H1 (cell line): ENCODE measurements at regions not wholly inside any gene's neighbourhood (a gene's known extent, or its start where the extent isn't known, plus 50 kb on each side); places are given as distances from the start of the nearest gene placed in this dataset.
A peak's percentile ranks its signal among the peaks of the same experiment; 100 is the strongest.

ENCODE experiments used
- CTCF ChIA-PET: fragments of 300-600 bp; sonication (Branson Sonifier 250); formaldehyde crosslinking; loops from one replicate; lab custom pipeline; 2021; ENCODE audit not compliant: partially characterized antibody; lab: Charles Lee
- POLR2A ChIA-PET: fragments of 300-600 bp; sonication (Branson Sonifier 250); formaldehyde crosslinking; loops from one replicate; lab custom pipeline; 2021; ENCODE audit warnings: inconsistent platforms; ENCODE audit not compliant: partially characterized antibody; lab: Charles Lee
- DNase-seq, 2 experiments: peaks; one replicate each; pipeline versions ENCODE4 v3.0.0 to v3.0.0-alpha.2; 2010 to 2022; ENCODE audit warnings: low spot score in 2 of 2, low read depth in 1 of 2, mixed read lengths in 1 of 2
- FAIRE-seq: peaks from 2 replicates; lab custom pipeline; 2011; peaks lifted over from hg19 to GRCh38; lab: Jason Lieb, UNC
- H2AFZ ChIP-seq: 2 replicates; pipeline ENCODE4 v1.8.1; 2012; ENCODE audit warnings: low read length, inconsistent platforms
- H2AK5ac ChIP-seq: 2 replicates; pipeline ENCODE4 v1.6.1; 2013; ENCODE audit warnings: low read depth, low read length
- H2BK120ac ChIP-seq: replicated peaks from 2 replicates; pipeline ENCODE3; 2013; ENCODE audit warnings: low read depth, low read length, inconsistent platforms
- H2BK12ac ChIP-seq: 2 replicates; pipeline ENCODE4 v1.6.1; 2013; ENCODE audit warnings: low read depth, low read length
- H2BK15ac ChIP-seq: 2 replicates; pipeline ENCODE4 v1.6.1; 2013; ENCODE audit warnings: low read length
- H2BK20ac ChIP-seq: 2 replicates; pipeline ENCODE4 v1.6.1; 2013; ENCODE audit warnings: low read length
- H2BK5ac ChIP-seq: 2 replicates; pipeline ENCODE4 v1.6.1; 2013; ENCODE audit warnings: low read depth, low read length
- H3K14ac ChIP-seq: 2 replicates; pipeline ENCODE4 v1.6.1; 2013; ENCODE audit warnings: inconsistent platforms; ENCODE audit not compliant: insufficient read length
- H3K18ac ChIP-seq: 2 replicates; pipeline ENCODE4 v1.6.1; 2013; ENCODE audit warnings: low read length; ENCODE audit errors: extremely low read depth
- H3K23ac ChIP-seq: 2 replicates; pipeline ENCODE4 v1.6.1; 2013; ENCODE audit warnings: inconsistent platforms; ENCODE audit not compliant: insufficient read length
- H3K23me2 ChIP-seq: 2 replicates; pipeline ENCODE4 v1.6.1; 2013; ENCODE audit warnings: low read depth, low read length
- H3K27ac ChIP-seq: 2 replicates; pipeline ENCODE4 v1.6.1; 2011; ENCODE audit warnings: low read depth, low read length, inconsistent platforms
- H3K27me3 ChIP-seq, 4 experiments: replicated peaks in 1 of 4; 1 replicate in 1 of 4; 2 replicates in 3 of 4; pipeline versions ENCODE4 v1.6.1 to v1.8.1; 2011 to 2013; ENCODE audit warnings: low read length in 3 of 4, mild to moderate bottlenecking in 3 of 4, inconsistent platforms in 2 of 4, mixed read lengths in 2 of 4, moderate library complexity in 1 of 4; ENCODE audit not compliant: control insufficient read depth in 3 of 4, insufficient read depth in 3 of 4; ENCODE audit errors: extremely low read depth in 1 of 4
- H3K36me3 ChIP-seq, 4 experiments: 2 replicates each; pipeline versions ENCODE4 v1.6.1 to v1.8.1; 2011 to 2013; ENCODE audit warnings: mild to moderate bottlenecking in 4 of 4, low read length in 3 of 4, moderate library complexity in 2 of 4, control low read depth in 1 of 4, inconsistent platforms in 1 of 4; ENCODE audit not compliant: insufficient read depth in 4 of 4, control insufficient read depth in 2 of 4
- H3K4ac ChIP-seq: replicated peaks from 2 replicates; pipeline ENCODE3; 2013; ENCODE audit warnings: low read length, low read depth, mixed read lengths, inconsistent platforms; ENCODE audit not compliant: insufficient read length
- H3K4me1 ChIP-seq, 4 experiments: replicated peaks in 1 of 4; 1 replicate in 1 of 4; 2 replicates in 3 of 4; pipeline versions ENCODE4 v1.6.1 to v1.8.1; 2011 to 2013; ENCODE audit warnings: low read length in 3 of 4, inconsistent platforms in 2 of 4, mixed read lengths in 1 of 4; ENCODE audit not compliant: insufficient read depth in 4 of 4, control insufficient read depth in 3 of 4
- H3K4me2 ChIP-seq, 2 experiments: 2 replicates each; pipeline versions ENCODE4 v1.6.1 to v1.8.1; 2011 to 2013; ENCODE audit warnings: low read depth in 2 of 2, low read length in 2 of 2, control low read depth in 1 of 2, inconsistent platforms in 1 of 2, mild to moderate bottlenecking in 1 of 2; ENCODE audit not compliant: insufficient read depth in 1 of 2
- H3K4me3 ChIP-seq, 4 experiments: fragments of 200-600, 300-600 bp in 1 of 4; sonication (generic), shearing (Covaris generic), sonication (Bioruptor Twin) in 1 of 4; 2 replicates each; pipeline versions ENCODE4 v1.5.1 to v1.8.1; 2011 to 2016; ENCODE audit warnings: low read length in 4 of 4, low read depth in 3 of 4, control low read depth in 2 of 4, inconsistent platforms in 2 of 4, mild to moderate bottlenecking in 2 of 4, mixed read lengths in 1 of 4, moderate library complexity in 1 of 4; ENCODE audit not compliant: insufficient read depth in 2 of 4; ENCODE audit errors: extremely low read depth in 1 of 4
- H3K56ac ChIP-seq: replicated peaks from 2 replicates; pipeline ENCODE3; 2013; ENCODE audit warnings: low read depth, mild to moderate bottlenecking, mixed read lengths, low read length, inconsistent platforms; ENCODE audit not compliant: insufficient read length
- H3K79me1 ChIP-seq: 2 replicates; pipeline ENCODE4 v1.6.1; 2013; ENCODE audit warnings: low read depth, low read length, control low read depth
- H3K79me2 ChIP-seq, 2 experiments: 2 replicates each; pipeline versions ENCODE4 v1.6.1 to v1.8.1; 2012 to 2013; ENCODE audit warnings: low read length in 2 of 2, mild to moderate bottlenecking in 2 of 2, inconsistent platforms in 1 of 2; ENCODE audit not compliant: insufficient read depth in 2 of 2, control insufficient read depth in 1 of 2
- H3K9ac ChIP-seq, 4 experiments: replicated peaks in 1 of 4; 1 replicate in 1 of 4; 2 replicates in 3 of 4; pipeline versions ENCODE4 v1.6.1 to v1.8.1; 2011 to 2013; ENCODE audit warnings: low read depth in 3 of 4, low read length in 3 of 4, control low read depth in 2 of 4, mild to moderate bottlenecking in 2 of 4, moderate library complexity in 2 of 4, inconsistent platforms in 1 of 4; ENCODE audit errors: extremely low read depth in 1 of 4
- H3K9me3 ChIP-seq, 2 experiments: 2 replicates each; pipeline versions ENCODE4 v1.6.1 to v1.8.1; 2012 to 2013; ENCODE audit warnings: mild to moderate bottlenecking in 2 of 2, moderate library complexity in 2 of 2, control low read depth in 1 of 2, inconsistent platforms in 1 of 2, low read depth in 1 of 2, low read length in 1 of 2, mixed read lengths in 1 of 2; ENCODE audit not compliant: insufficient read depth in 2 of 2
- H4K20me1 ChIP-seq, 2 experiments: replicated peaks in 1 of 2; 2 replicates each; pipeline versions ENCODE3 to v1.8.1; 2011 to 2013; ENCODE audit warnings: inconsistent platforms in 2 of 2, low read length in 2 of 2, mild to moderate bottlenecking in 1 of 2; ENCODE audit not compliant: insufficient read depth in 2 of 2, control insufficient read depth in 1 of 2
- H4K5ac ChIP-seq: 2 replicates; pipeline ENCODE4 v1.6.1; 2013; ENCODE audit warnings: low read length, low read depth, mixed read lengths, inconsistent platforms; ENCODE audit not compliant: insufficient read length
- H4K8ac ChIP-seq: 2 replicates; pipeline ENCODE4 v1.8.0; 2013; ENCODE audit warnings: mild to moderate bottlenecking, moderate library complexity, low read length, inconsistent platforms; ENCODE audit not compliant: insufficient read depth; ENCODE audit errors: extremely low read depth
- H4K91ac ChIP-seq: replicated peaks from 2 replicates; pipeline ENCODE3; 2013; ENCODE audit warnings: low read length, mixed read lengths, inconsistent platforms; ENCODE audit not compliant: insufficient read length
- KDM4A ChIP-seq: IDR thresholded peaks from one replicate; pipeline ENCODE4 v1.7.1; 2012; ENCODE audit warnings: low read depth, mild to moderate bottlenecking, moderate library complexity, low read length, inconsistent platforms; ENCODE audit not compliant: severe bottlenecking
- KDM5A ChIP-seq: fragments of 200-600 bp; IDR thresholded peaks from 2 replicates; pipeline ENCODE4 v1.7.1; 2012; ENCODE audit warnings: mild to moderate bottlenecking, low read length, inconsistent platforms, mixed read lengths
- SRF ChIP-seq: IDR thresholded peaks from 2 replicates; pipeline ENCODE4 v1.6.1; 2011; ENCODE audit warnings: mild to moderate bottlenecking, low read depth, low read length, moderate library complexity
- WGBS, 2 experiments: shearing (Covaris generic) in 1 of 2; methylation state at CpG; one replicate each; pipeline versions ENCODE4 v1.1.6 to v1.1.7; 2013 to 2015; ENCODE audit warnings: low lambda C conversion rate in 2 of 2, mixed read lengths in 2 of 2, inconsistent platforms in 1 of 2, low coverage in 1 of 2, missing lambda C conversion rate in 1 of 2; ENCODE audit not compliant: insufficient replicate concordance in 2 of 2, insufficient coverage in 1 of 2, insufficient read length in 1 of 2; ENCODE audit errors: extremely low coverage in 1 of 2, missing lambda C conversion rate in 1 of 2; 5-methylcytosine and 5-hydroxymethylcytosine counted together
- TF ChIP-seq, protein P1 (sequence below), 3 experiments: IDR thresholded peaks; 1 replicate in 2 of 3; 2 replicates in 1 of 3; pipeline versions ENCODE4 v1.5.1 to v1.6.1; 2011; ENCODE audit warnings: low read length in 3 of 3, mild to moderate bottlenecking in 3 of 3, inconsistent platforms in 2 of 3, low read depth in 1 of 3, moderate library complexity in 1 of 3; ENCODE audit not compliant: insufficient read depth in 1 of 3; ENCODE audit errors: control extremely low read depth in 1 of 3
- TF ChIP-seq, protein P2 (sequence below): IDR thresholded peaks from 2 replicates; pipeline ENCODE4 v1.6.1; 2011; ENCODE audit warnings: low read depth, mild to moderate bottlenecking, low read length; ENCODE audit not compliant: insufficient read depth

DNA sequence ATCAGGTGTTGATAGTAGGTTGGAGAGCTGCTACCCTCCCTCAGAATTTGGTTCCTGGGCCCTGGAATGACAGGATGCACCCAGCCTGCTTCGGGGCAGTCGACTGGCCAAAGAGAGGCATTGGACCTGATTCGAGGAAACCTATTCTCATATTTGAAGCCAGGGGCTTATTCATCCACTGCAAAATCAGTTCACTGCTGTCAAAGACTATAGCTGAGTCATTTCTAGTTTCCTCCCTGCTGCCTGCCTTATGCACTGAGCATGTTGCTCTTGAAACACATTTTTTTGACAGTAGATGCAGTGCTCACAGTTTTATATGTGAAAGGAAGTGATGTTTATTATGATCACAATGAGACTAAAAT lies 565.4 kb downstream of the ETS1 start:
- Histone ChIP-seq H4K91ac (no peak overlapping the region), H2BK12ac (no peak overlapping the region), H2AFZ (0 out of 2 replicates have a peak overlapping the region, but pooled peaks have one; percentile 31), H3K4me2 (no peak overlapping the region), H4K20me1 (no peaks in the 10 kb centered on the region), H3K14ac (no peak overlapping the region), H3K56ac (no peak overlapping the region), H2BK15ac (no peak overlapping the region), H4K5ac (no peak overlapping the region), H2AK5ac (no peak overlapping the region), H3K9me3 (no peaks in the 10 kb centered on the region), H3K9ac (no peak overlapping the region), H3K23ac (no peak overlapping the region), H3K23me2 (no peaks in the 10 kb centered on the region; the same call in 1 of the 2 replicates), H3K79me2 (no peaks in the 10 kb centered on the region), H2BK120ac (no peak overlapping the region), H2BK5ac (no peak overlapping the region), H3K27me3 (peaks cover 0 to 1% (median 0%) of the 10 kb centered on the region in 4 experiments; a peak in 1 of 7 replicates), H3K79me1 (no peaks in the 10 kb centered on the region), H3K18ac (no peak overlapping the region), H3K36me3 (no peaks in the 10 kb centered on the region), H4K8ac (no peak overlapping the region), H3K4me1 (no peaks in the 10 kb centered on the region), H3K27ac (no peak overlapping the region), H3K4ac (no peak overlapping the region), H2BK20ac (no peak overlapping the region), H3K4me3 (no peak overlapping the region)
- POLR2A ChIA-PET: no interaction called here
- TF ChIP-seq, protein P1, sequence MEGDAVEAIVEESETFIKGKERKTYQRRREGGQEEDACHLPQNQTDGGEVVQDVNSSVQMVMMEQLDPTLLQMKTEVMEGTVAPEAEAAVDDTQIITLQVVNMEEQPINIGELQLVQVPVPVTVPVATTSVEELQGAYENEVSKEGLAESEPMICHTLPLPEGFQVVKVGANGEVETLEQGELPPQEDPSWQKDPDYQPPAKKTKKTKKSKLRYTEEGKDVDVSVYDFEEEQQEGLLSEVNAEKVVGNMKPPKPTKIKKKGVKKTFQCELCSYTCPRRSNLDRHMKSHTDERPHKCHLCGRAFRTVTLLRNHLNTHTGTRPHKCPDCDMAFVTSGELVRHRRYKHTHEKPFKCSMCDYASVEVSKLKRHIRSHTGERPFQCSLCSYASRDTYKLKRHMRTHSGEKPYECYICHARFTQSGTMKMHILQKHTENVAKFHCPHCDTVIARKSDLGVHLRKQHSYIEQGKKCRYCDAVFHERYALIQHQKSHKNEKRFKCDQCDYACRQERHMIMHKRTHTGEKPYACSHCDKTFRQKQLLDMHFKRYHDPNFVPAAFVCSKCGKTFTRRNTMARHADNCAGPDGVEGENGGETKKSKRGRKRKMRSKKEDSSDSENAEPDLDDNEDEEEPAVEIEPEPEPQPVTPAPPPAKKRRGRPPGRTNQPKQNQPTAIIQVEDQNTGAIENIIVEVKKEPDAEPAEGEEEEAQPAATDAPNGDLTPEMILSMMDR (IDR thresholded peaks at IDR 0.05; ENCODE audit: control extremely low read depth in 1 of 3, insufficient read depth in 1 of 3, low read depth in 1 of 3, low read length in 3 of 3): no peak
- no peak for TF ChIP-seq KDM4A
- TF ChIP-seq, protein P2, sequence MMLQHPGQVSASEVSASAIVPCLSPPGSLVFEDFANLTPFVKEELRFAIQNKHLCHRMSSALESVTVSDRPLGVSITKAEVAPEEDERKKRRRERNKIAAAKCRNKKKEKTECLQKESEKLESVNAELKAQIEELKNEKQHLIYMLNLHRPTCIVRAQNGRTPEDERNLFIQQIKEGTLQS: no peak
- no peak for TF ChIP-seq KDM5A
- TF ChIP-seq SRF: no peak
- CTCF ChIA-PET: interaction anchor here (0.8 to 2.7 kb wide), 8 partner anchors 8 to 1083 kb away, joined by 3 to 12 read pairs (median 3); no protein-coding TSS in a partner anchor
- DNase-seq (no peak), FAIRE-seq (no peak)
- WGBS, 2 experiments: 100% methylated on average over 3 of the region's 3 CpGs; no CpG with 5 or more reads in 1 of the 2 experiments
